Osteocyte (in vitro differentiated cells): ENCODE measurements at regions not wholly inside any gene's neighbourhood (a gene's known extent, or its start where the extent isn't known, plus 50 kb on each side); places are given as distances from the start of the nearest gene placed in this dataset.

Experiments
- DNase-seq: peaks from one replicate; pipeline ENCODE4 v3.0.0; 2021; ENCODE audit warnings: mixed read lengths; ENCODE audit not compliant: unreplicated experiment; ENCODE audit errors: extremely low spot score
- H3K27ac Mint-ChIP-seq: one replicate; pipeline ENCODE4 v1.8.0; 2021; ENCODE audit warnings: mild to moderate bottlenecking, mixed read lengths; ENCODE audit not compliant: unreplicated experiment
- H3K27me3 Mint-ChIP-seq: one replicate; pipeline ENCODE4 v1.8.0; 2021; ENCODE audit warnings: mixed read lengths; ENCODE audit not compliant: unreplicated experiment
- H3K36me3 Mint-ChIP-seq: one replicate; pipeline ENCODE4 v1.8.0; 2021; ENCODE audit warnings: mixed read lengths; ENCODE audit not compliant: unreplicated experiment
- H3K4me1 Mint-ChIP-seq: one replicate; pipeline ENCODE4 v1.8.0; 2021; ENCODE audit warnings: mixed read lengths; ENCODE audit not compliant: unreplicated experiment
- H3K4me3 Mint-ChIP-seq: one replicate; pipeline ENCODE4 v1.8.0; 2021; ENCODE audit warnings: mild to moderate bottlenecking, moderate library complexity, mixed read lengths; ENCODE audit not compliant: unreplicated experiment
- H3K9me3 Mint-ChIP-seq: one replicate; pipeline ENCODE4 v1.8.0; 2021; ENCODE audit warnings: mixed read lengths; ENCODE audit not compliant: unreplicated experiment
- TF ChIP-seq, protein P1 (sequence below): fragments of 200-600 bp; sonication (generic); IDR thresholded peaks from 2 replicates; pipeline ENCODE4 v1.5.0; 2021; ENCODE audit warnings: antibody characterized with exemption, mild to moderate bottlenecking, moderate library complexity

DNA sequence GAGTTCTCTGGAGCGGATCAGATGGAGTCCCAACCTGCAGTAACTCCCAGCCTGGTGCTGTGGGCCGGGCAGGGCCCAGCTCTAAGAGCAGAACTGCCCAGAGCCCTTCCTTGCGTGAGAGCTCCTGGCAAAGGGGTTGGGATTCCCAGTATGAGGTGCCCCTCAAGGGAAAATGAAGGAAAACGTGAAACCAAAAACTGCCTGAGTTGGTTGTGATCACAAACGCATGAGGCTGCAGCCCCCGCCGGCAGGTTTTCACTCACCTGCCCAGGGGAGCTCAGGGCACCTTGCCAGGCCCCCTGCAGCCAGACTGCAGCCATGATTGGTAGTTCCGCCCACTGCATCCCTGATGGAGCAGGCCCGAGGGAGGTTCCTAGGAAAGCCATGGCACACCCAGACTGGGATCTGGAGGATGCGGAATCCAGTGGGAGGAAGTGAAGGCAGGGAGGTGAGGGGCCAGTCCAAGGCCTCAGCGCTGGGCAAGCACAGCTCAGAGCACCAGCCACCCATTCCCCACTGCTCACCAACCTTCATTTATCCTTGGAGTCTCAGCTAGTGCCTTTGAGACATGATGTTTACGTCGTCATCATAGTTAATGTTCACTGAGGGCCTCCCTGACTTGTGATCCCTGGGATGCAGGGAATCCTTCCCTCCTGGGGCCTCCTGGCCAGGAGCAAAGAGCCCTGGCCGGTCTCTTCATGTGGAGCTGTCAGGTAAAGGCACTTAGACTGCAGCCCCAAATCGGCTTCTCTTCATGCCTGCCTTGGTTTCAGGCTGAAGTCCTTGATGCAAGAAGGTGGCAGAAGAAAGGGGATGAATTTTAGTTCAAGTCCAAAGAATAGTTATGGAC is 103.2 kb downstream of the INHBB start:
- Mint-ChIP-seq H3K4me3 (no peak overlapping the region), H3K27me3 (peaks cover 62% of the 10 kb centered on the region), H3K27ac (no peak overlapping the region), H3K9me3 (no peaks in the 10 kb centered on the region), H3K36me3 (no peaks in the 10 kb centered on the region), H3K4me1 (no peaks in the 10 kb centered on the region)
- DNase-seq, result no peak
- TF ChIP-seq, protein P1, sequence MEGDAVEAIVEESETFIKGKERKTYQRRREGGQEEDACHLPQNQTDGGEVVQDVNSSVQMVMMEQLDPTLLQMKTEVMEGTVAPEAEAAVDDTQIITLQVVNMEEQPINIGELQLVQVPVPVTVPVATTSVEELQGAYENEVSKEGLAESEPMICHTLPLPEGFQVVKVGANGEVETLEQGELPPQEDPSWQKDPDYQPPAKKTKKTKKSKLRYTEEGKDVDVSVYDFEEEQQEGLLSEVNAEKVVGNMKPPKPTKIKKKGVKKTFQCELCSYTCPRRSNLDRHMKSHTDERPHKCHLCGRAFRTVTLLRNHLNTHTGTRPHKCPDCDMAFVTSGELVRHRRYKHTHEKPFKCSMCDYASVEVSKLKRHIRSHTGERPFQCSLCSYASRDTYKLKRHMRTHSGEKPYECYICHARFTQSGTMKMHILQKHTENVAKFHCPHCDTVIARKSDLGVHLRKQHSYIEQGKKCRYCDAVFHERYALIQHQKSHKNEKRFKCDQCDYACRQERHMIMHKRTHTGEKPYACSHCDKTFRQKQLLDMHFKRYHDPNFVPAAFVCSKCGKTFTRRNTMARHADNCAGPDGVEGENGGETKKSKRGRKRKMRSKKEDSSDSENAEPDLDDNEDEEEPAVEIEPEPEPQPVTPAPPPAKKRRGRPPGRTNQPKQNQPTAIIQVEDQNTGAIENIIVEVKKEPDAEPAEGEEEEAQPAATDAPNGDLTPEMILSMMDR, result no peak

DNA sequence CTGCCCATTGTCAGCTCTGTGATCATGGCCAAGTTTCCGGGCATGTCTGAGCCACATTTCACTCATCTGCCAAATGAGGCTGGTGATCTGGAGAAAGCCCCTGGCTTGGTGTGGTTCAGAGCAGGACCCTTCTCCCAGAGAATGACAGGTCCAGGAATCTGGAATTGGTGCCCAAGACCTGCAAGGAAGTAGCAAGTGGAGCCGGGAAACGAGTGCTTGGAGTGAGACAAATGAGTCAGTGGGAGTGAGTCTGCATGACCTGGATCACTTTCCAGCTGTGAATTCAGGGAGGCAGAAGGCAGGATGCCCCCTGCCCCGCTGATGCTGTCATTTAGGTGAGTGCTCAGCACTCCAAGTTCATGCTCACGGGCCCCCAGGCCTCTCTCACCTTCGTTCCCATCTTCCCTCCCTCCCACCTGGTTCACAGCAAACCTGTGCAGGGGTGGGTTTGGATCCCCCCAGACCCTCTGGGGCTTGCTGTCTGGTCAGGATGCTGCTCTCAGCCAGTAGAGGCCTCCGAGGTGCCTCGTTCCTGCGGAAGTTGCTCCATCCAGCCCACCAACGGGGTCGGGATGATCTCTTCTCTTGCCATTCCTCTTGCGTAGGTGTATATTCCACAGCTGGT is 104.4 kb downstream of the INHBB start:
- Mint-ChIP-seq H3K27ac (no peak overlapping the region), H3K9me3 (no peaks in the 10 kb centered on the region), H3K4me1 (no peaks in the 10 kb centered on the region), H3K36me3 (no peaks in the 10 kb centered on the region), H3K4me3 (no peak overlapping the region), H3K27me3 (peaks cover 62% of the 10 kb centered on the region)
- TF ChIP-seq, protein P1, result no peak
- no peak for DNase-seq

DNA sequence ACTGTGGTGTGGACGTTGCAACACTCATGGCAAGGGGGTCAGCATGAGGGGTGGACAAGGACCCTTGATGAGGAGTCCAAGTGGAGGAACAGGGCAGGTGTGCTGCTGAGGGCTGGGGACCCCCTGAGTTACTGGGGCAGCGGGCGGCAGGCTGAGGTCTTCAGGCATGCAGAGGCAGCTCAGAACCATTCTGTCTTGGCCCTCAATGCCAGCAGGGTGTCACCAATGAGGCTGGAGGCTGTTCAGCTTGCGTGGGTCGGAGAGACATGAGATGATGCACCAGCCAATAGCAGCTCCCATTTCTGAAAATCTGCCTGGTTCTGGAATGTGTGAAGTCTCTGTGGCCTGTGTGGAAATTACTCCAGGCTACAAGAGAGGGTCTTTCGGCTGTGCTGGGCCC is 105.4 kb downstream of the INHBB start:
- H3K27ac Mint-ChIP-seq, result no peak overlapping the region
- H3K27me3 Mint-ChIP-seq, result peaks cover 63% of the 10 kb centered on the region
- TF ChIP-seq, protein P1, result no peak
- H3K4me3 Mint-ChIP-seq, result no peak overlapping the region
- no peaks in the 10 kb centered on the region for H3K9me3 Mint-ChIP-seq
- no peak for DNase-seq
- H3K4me1 Mint-ChIP-seq, result no peaks in the 10 kb centered on the region
- H3K36me3 Mint-ChIP-seq, result no peaks in the 10 kb centered on the region

- Mint-ChIP-seq H3K27ac (no peak overlapping the region), H3K4me1 (no peaks in the 10 kb centered on the region), H3K27me3 (peaks cover 61% of the 10 kb centered on the region), H3K9me3 (peaks cover 4% of the 10 kb centered on the region), H3K36me3 (no peaks in the 10 kb centered on the region), H3K4me3 (no peak overlapping the region)
- TF ChIP-seq, protein P1, result no peak
- no peak for DNase-seq
Observed at GRCh38 chr2:120452131-120452530, 106.2 kb downstream of the INHBB start.

DNA sequence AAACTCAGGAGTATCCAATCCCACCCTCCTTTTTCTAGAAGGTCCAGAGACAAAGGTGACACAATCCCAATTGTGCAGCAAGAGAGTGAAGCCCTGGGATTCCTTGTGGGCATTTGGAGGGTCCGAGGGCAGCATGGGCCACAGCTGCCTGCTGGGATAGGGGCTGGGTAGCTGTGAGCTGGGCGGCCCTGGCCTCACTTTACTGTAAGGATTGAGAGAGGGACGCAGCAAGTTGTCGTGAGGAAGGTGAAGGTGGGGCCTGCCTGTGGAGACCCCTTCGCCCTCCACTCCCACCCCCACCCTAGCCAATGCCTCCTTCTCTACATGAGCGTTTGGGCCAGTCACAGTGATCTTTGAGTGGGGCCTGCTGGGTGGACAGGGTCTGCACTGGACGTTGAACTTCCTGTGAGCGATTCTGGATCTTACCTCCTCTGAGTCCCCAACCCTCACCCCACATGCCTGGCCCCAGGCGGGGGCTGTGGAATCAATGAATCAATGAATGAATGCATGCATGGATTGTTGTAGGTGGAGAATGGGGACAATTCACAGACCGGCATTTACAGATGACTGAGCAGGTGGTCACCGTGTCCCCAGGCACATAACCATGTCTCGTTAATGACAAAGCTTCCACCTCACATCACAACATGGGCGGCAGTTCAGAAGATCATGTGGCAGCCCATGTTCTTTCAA is 107.2 kb downstream of the INHBB start:
- Mint-ChIP-seq H3K27ac (no peak overlapping the region), H3K4me1 (no peaks in the 10 kb centered on the region), H3K36me3 (no peaks in the 10 kb centered on the region), H3K4me3 (no peak overlapping the region), H3K9me3 (peaks cover 13% of the 10 kb centered on the region), H3K27me3 (peaks cover 61% of the 10 kb centered on the region)
- DNase-seq, result no peak
- TF ChIP-seq, protein P1, result no peak
